GM12865 (cell line): ENCODE measurements at regions not wholly inside any gene's neighbourhood (a gene's known extent, or its start where the extent isn't known, plus 50 kb on each side); places are given as distances from the start of the nearest gene placed in this dataset.
"Not testable (repeated sequence)": the region's sequence is repeated elsewhere in the genome, so short reads cannot be mapped to it uniquely, and the experiment has no call there.

Experiments used
- DNase-seq: peaks from one replicate; pipeline ENCODE4 v3.0.0; 2010; ENCODE audit warnings: low read depth
- H3K4me3 ChIP-seq: 2 replicates; pipeline ENCODE4 v1.5.1; 2011; ENCODE audit warnings: mild to moderate bottlenecking, low read depth, low read length, control low read depth
- CTCF ChIP-seq: IDR thresholded peaks from 2 replicates; pipeline ENCODE4 v1.5.1; 2011; ENCODE audit warnings: low read length, control low read depth, low read depth, inconsistent platforms; ENCODE audit not compliant: insufficient read depth; ENCODE audit errors: missing control alignments

GRCh38 chr7:98778421-98778820 lies 91.4 kb downstream of the TMEM130 start:
- H3K4me3 ChIP-seq, result no peak overlapping the region
- DNase-seq, result no peak
- no peak for TF ChIP-seq CTCF

- no peak for DNase-seq
- H3K4me3 ChIP-seq, result no peak overlapping the region
- TF ChIP-seq CTCF, result no peak
These were observed 89.8 kb downstream of the TMEM130 start for GRCh38 chr7:98779800-98780587.

- no peak for TF ChIP-seq CTCF
- DNase-seq, result no peak
- no peak overlapping the region for H3K4me3 ChIP-seq
These were observed 85.5 kb downstream of the TMEM130 start for GRCh38 chr7:98784216-98784785.

GRCh38 chr7:98785929-98786571 lies 83.8 kb downstream of the TMEM130 start:
- H3K4me3 ChIP-seq, result no peak overlapping the region
- TF ChIP-seq CTCF, result no peak
- no peak for DNase-seq

GRCh38 chr7:98788966-98789365 lies 80.8 kb downstream of the TMEM130 start:
- DNase-seq, result no peak
- H3K4me3 ChIP-seq, result no peak overlapping the region

GRCh38 chr7:98794453-98794852 lies 75.4 kb downstream of the TMEM130 start:
- H3K4me3 ChIP-seq, DNase-seq: not testable (repeated sequence)

More at GRCh38 chr7:98788966-98789365, 80.8 kb downstream of the TMEM130 start:
- no peak for TF ChIP-seq CTCF

DNA sequence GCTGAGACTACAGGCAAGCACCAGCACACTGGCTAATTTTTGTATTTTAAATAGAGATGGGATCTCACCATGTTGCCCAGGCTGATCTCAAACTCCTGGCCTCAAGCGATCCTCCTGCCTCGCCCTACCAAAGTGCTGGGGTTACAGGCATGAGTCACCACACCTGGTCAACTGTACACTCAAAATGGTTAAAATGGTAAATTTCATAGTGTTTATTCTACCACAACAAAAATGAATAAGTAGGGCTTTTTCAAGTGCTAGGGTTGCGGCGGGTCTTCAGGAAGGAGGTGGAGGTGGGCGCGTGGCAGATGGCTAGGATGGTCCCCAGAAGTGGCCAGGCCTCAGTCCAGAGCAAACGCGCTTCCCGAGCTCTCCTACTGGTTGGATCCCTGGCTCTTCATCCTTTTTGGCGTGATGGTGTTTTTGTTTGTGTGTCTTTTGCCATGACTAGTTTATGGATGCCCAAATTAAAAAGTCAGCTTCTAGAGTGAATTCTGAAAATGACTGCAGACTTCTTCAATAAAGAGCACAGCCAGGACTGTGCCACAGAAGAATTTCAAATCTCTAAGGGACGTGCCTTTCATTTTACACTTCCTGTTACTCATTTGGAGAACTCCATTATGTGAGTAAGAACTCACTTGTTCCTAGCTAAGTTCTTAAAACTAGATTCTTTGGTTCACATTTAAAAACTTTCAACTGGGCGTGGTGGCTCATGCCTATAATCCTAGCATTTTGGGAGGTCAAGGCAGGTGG lies 73.9 kb downstream of the TMEM130 start:
- TF ChIP-seq CTCF, result no peak
- no peak overlapping the region for H3K4me3 ChIP-seq
- peak; percentile 83 for DNase-seq
